ENCODE measurements at regions not wholly inside any gene's neighbourhood (a gene's known extent, or its start where the extent isn't known, plus 50 kb on each side); places are given as distances from the start of the nearest gene placed in this dataset.

- Histone ChIP-seq H3K4me1 (ENCODE audit: insufficient read depth, low read length) (no peaks in the 10 kb centered on the region), H3K4me2 (ENCODE audit: insufficient read depth, low read length) (no peak overlapping the region), H3K4me3 (ENCODE audit: insufficient read depth, low read length) (no peak overlapping the region), H3K27me3 (ENCODE audit: insufficient read depth, low read length) (no peaks in the 10 kb centered on the region), H3K36me3 (ENCODE audit: insufficient read depth, low read length) (no peaks in the 10 kb centered on the region), H3K79me2 (ENCODE audit: insufficient read depth, low read length) (no peaks in the 10 kb centered on the region), H3K9me3 (ENCODE audit: low read depth, low read length) (peaks cover 3% of the 10 kb centered on the region), H3K27ac (ENCODE audit: low read depth, low read length) (no peak overlapping the region), H4K20me1 (ENCODE audit: insufficient read depth, low read length) (no peaks in the 10 kb centered on the region), H2AFZ (ENCODE audit: low read length) (no peak overlapping the region)
- DNase-seq (ENCODE audit: insufficient read length, low spot score, missing footprints), result no peak
- no peak for TF ChIP-seq CTCF (IDR thresholded peaks at IDR 0.05; ENCODE audit: extremely low read depth, low read depth, low read length)
These were observed 1752.0 kb upstream of the TENM3 start for GRCh38 chr4:180491210-180491609.

- no peak overlapping the region for H3K4me3 ChIP-seq (ENCODE audit: insufficient read depth, low read length)
- H3K4me1 ChIP-seq (ENCODE audit: insufficient read depth, low read length), result no peaks in the 10 kb centered on the region
- H3K27me3 ChIP-seq (ENCODE audit: insufficient read depth, low read length), result no peaks in the 10 kb centered on the region
- H3K79me2 ChIP-seq (ENCODE audit: insufficient read depth, low read length), result no peaks in the 10 kb centered on the region
- H3K9me3 ChIP-seq (ENCODE audit: low read depth, low read length), result peaks cover 2% of the 10 kb centered on the region
- H3K27ac ChIP-seq (ENCODE audit: low read depth, low read length), result no peak overlapping the region
- H3K36me3 ChIP-seq (ENCODE audit: insufficient read depth, low read length), result no peaks in the 10 kb centered on the region
- no peak overlapping the region for H2AFZ ChIP-seq (ENCODE audit: low read length)
- no peaks in the 10 kb centered on the region for H4K20me1 ChIP-seq (ENCODE audit: insufficient read depth, low read length)
- no peak for DNase-seq (ENCODE audit: insufficient read length, low spot score, missing footprints)
- TF ChIP-seq CTCF (IDR thresholded peaks at IDR 0.05; ENCODE audit: extremely low read depth, low read depth, low read length), result no peak
- H3K4me2 ChIP-seq (ENCODE audit: insufficient read depth, low read length), result no peak overlapping the region
These were observed 1749.9 kb upstream of the TENM3 start for GRCh38 chr4:180493299-180493698.

- Histone ChIP-seq H3K4me1 (ENCODE audit: insufficient read depth, low read length) (no peaks in the 10 kb centered on the region), H3K4me3 (ENCODE audit: insufficient read depth, low read length) (no peak overlapping the region), H3K79me2 (ENCODE audit: insufficient read depth, low read length) (no peaks in the 10 kb centered on the region), H3K27me3 (ENCODE audit: insufficient read depth, low read length) (no peaks in the 10 kb centered on the region), H3K27ac (ENCODE audit: low read depth, low read length) (no peak overlapping the region), H3K4me2 (ENCODE audit: insufficient read depth, low read length) (no peak overlapping the region), H2AFZ (ENCODE audit: low read length) (no peak overlapping the region), H3K9me3 (ENCODE audit: low read depth, low read length) (peaks cover 2% of the 10 kb centered on the region), H4K20me1 (ENCODE audit: insufficient read depth, low read length) (no peaks in the 10 kb centered on the region), H3K36me3 (ENCODE audit: insufficient read depth, low read length) (no peaks in the 10 kb centered on the region)
- TF ChIP-seq CTCF (IDR thresholded peaks at IDR 0.05; ENCODE audit: extremely low read depth, low read depth, low read length), result no peak
- no peak for DNase-seq (ENCODE audit: insufficient read length, low spot score, missing footprints)
These were observed 1743.0 kb upstream of the TENM3 start for GRCh38 chr4:180500154-180500553.

DNA sequence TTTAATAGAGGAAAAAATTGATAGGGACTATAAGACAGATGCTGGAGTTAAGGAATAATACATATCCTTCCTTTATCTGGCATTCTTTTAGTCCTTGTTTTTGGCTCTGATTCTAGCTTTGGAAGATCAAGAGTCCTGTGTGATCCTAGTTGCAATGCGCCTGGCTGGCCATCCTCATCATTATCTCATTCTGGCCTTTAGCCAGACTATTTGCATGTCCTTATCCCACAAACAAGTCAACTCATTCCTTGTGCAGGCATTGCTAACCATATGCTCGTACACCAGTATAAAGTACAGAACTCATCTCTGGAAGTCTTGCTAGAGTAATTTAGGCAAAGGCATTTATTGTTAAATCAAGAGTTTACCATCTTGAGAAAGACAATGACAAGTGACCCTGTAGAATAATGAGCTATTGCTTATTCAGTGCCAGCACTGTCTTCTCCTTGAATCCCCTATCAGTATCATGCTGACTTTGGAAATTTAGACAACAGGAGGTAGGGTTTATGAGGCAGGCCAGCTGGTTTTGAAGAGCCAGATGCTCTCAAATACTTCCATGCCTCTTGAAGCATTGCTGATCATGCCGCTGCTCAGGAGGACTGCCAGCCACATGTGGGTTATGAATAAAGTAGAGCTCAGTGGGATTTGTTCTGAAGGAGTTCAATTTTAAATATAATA is 1730.3 kb upstream of the TENM3 start:
- H3K27me3 ChIP-seq (ENCODE audit: insufficient read depth, low read length), result no peaks in the 10 kb centered on the region
- TF ChIP-seq CTCF (IDR thresholded peaks at IDR 0.05; ENCODE audit: extremely low read depth, low read depth, low read length), result no peak
- no peak overlapping the region for H3K4me3 ChIP-seq (ENCODE audit: insufficient read depth, low read length)
- no peaks in the 10 kb centered on the region for H4K20me1 ChIP-seq (ENCODE audit: insufficient read depth, low read length)
- no peak overlapping the region for H3K27ac ChIP-seq (ENCODE audit: low read depth, low read length)
- H3K36me3 ChIP-seq (ENCODE audit: insufficient read depth, low read length), result no peaks in the 10 kb centered on the region
- H3K4me1 ChIP-seq (ENCODE audit: insufficient read depth, low read length), result no peaks in the 10 kb centered on the region
- no peak for DNase-seq (ENCODE audit: insufficient read length, low spot score, missing footprints)
- no peaks in the 10 kb centered on the region for H3K9me3 ChIP-seq (ENCODE audit: low read depth, low read length)
- no peak overlapping the region for H2AFZ ChIP-seq (ENCODE audit: low read length)
- H3K4me2 ChIP-seq (ENCODE audit: insufficient read depth, low read length), result no peak overlapping the region
- no peaks in the 10 kb centered on the region for H3K79me2 ChIP-seq (ENCODE audit: insufficient read depth, low read length)
